IPS-11a (cell line): ENCODE measurements at regions not wholly inside any gene's neighbourhood (a gene's known extent, or its start where the extent isn't known, plus 50 kb on each side); places are given as distances from the start of the nearest gene placed in this dataset.
"Not testable (repeated sequence)": the region's sequence is repeated elsewhere in the genome, so short reads cannot be mapped to it uniquely, and the experiment has no call there.

ENCODE experiments used
- H3K4me3 ChIP-seq: one replicate; pipeline ENCODE4 v1.5.1; 2013; ENCODE audit warnings: low read depth, low read length, control low read depth

DNA sequence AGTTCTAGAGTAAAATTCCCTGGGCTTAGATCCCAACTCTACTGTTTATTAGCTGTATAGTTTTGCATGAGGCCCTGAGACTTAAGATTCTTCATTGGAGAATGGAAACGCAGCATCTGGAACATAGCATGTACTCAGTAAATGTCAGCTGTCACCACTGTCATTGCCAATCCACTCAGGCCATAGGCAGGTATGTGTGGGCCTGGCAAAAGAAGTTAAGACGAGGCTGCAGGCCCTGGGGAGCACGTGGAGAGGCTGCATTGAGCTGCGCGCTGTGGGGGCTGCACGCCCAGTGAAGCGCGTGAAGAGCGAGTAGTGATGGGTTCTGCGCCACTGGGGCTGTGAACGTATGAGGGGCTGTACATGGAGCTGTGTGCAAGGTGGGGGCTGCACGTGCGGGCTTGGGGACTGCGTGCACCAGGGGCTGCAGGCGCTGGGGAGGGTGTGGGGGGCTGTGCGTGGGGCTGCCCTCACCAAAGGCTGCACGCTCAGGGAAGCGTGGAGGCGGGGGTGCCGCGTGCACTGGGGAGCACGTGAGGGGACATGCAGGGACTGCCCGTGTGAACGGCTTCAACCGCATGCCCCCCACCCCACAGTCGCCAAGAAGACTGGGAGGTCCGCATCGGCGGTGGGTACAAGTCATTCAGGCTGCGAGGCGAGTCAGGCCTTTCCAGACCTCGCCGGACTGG, 85.5 kb downstream of the PRR15 start:
- no peak overlapping the region for H3K4me3 ChIP-seq

- H3K4me3 ChIP-seq, result no peak overlapping the region
Observed at GRCh38 chr7:29649876-29650275, 86.2 kb downstream of the PRR15 start.

DNA sequence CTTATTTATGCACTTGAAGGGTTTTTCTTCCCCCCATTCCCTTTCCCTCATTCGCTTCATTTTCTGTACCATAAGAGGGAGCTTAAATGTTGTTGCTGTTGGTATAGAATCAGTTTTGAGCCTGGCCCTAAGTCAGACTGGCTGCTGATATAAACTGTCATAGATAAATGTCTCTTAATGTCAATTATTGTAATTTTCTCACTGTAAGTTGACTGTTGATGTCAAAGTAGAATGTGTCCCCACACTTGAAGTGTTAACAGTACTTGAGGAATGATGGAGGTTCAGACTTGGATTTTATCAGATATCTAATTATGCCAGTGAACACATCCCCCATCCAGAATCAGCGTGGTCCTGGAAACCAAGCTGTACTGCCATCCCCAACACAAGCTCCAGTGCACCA, 87.8 kb downstream of the PRR15 start:
- no peak overlapping the region for H3K4me3 ChIP-seq

DNA sequence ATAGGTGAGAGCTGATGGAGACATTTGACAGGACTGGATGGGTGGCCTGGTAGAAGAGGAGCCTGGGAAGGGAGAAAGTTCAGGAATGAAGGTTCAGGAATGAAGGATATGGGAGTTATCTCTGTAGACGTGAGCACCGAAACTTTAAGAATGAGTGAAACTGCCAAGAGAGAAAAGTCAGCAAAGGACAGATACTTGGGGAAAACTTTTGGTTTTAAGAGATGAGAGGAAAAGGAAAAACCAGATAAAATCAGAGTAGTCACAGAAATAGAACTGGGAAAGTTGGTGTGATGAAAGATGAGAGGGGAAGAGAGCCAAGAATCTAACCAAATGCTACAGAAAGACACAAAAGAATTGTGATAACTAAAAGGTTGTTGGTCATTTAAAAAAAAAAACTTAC, 88.9 kb downstream of the PRR15 start:
- no peak overlapping the region for H3K4me3 ChIP-seq

- not testable (repeated sequence) for H3K4me3 ChIP-seq
Observed at GRCh38 chr7:29654340-29654739, 90.7 kb downstream of the PRR15 start.

DNA sequence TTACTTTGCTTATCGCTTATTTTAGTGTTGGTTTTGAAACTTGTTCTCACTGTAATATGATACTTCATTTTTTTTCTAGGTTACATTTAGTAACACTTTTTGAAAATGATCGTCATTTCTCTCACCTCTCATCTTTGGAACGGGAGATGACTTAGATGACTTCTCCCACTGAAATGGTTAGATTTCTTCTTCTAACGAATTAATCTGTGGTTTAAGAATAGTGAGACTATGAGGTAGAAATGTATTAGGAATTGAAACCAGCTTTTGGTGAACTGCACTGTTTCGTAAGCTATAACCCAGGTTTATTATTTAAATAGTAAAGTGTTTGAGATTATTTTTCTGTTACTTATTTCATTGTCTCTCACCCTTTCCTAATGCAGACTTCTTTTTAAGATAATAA, 93.7 kb downstream of the PRR15 start:
- H3K4me3 ChIP-seq, result no peak overlapping the region

GRCh38 chr7:29657856-29658255, 94.2 kb downstream of the PRR15 start:
- H3K4me3 ChIP-seq, result no peak overlapping the region

DNA sequence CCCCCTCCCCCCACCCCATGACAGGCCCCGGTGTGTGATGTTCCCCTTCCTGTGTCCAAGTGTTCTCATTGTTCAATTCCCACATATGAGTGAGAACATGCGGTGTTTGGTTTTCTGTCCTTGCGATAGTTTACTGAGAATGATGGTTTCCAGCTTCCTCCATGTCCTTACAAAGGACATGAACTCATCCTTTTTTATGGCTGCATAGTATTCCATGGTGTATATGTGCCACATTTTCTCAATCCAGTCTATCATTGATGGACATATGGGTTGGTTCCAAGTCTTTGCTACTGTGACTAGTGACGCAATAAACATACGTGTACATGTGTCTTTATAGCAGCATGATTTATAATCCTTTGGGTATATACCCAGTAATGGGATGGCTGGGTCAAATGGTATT, 95.6 kb downstream of the PRR15 start:
- not testable (repeated sequence) for H3K4me3 ChIP-seq

- H3K4me3 ChIP-seq, result not testable (repeated sequence)
Observed at GRCh38 chr7:29662899-29663298, 99.3 kb downstream of the PRR15 start.

GRCh38 chr7:29664999-29665398, 101.4 kb downstream of the PRR15 start:
- not testable (repeated sequence) for H3K4me3 ChIP-seq

GRCh38 chr7:29667096-29667669, 103.5 kb downstream of the PRR15 start:
- not testable (repeated sequence) for H3K4me3 ChIP-seq

DNA sequence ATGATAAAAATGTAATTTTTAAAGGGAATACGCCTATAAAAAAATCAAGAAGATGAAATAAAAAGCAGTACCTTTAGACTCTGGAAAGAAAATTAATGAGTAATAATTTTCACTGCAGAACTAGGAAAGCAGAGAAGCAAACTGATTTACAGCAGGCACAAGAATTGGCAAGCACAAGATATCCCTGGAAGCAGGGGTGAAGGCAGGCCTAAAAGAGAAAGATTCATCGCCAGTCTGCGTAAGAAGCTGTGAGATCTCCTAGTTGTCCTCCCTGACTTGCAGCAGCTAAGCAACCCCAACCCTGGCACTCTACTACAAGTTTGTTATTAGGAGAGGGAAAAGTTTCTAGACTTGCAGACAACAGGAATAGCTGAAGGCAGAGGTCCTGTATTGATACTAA, 107.7 kb downstream of the PRR15 start:
- not testable (repeated sequence) for H3K4me3 ChIP-seq

GRCh38 chr7:29673635-29674034, 110.0 kb downstream of the PRR15 start:
- not testable (repeated sequence) for H3K4me3 ChIP-seq

DNA sequence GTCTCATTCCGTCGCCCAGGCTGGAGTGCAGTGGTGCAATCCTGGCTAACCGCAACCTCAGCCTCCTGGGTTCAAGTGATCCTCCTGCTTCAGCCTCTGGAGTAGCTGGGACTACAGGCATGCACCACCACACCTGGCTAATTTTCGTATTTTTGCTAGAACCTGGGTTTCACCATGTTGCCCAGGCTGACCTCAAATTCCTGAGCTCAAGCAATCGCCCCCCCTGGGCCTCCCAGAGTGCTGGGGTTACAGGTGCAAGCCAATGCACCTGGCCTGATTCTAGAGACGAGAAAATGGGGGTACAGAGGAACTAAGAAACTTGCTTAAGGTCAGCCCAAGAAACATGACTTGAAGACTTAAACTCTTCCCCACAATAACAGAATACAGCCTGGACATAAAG, 111.0 kb downstream of the PRR15 start:
- not testable (repeated sequence) for H3K4me3 ChIP-seq

GRCh38 chr7:29677254-29677653, 113.6 kb downstream of the PRR15 start:
- not testable (repeated sequence) for H3K4me3 ChIP-seq

GRCh38 chr7:29679963-29680362, 116.3 kb downstream of the PRR15 start:
- H3K4me3 ChIP-seq, result not testable (repeated sequence)

DNA sequence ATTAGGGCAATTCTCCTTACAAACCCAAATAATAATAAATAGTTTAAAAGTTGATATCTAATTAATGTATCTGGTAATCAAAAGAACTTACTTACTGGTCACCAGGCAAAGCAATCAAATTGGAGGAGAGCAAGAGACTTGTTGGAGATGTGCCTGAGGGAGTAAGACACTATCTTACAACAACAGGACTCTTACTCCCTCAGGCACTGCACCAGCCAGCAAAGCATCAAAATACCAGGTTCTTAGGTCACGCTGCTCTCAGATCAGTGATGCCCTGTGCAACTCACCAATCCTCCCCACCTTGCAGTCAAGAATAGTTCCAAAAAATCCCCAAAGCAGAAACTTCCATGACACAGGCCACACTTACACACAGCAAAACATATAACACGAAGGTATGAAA, 117.0 kb downstream of the PRR15 start:
- H3K4me3 ChIP-seq, result not testable (repeated sequence)

- peak overlapping the region; percentile 57 for H3K4me3 ChIP-seq
Observed at GRCh38 chr7:29684151-29684786, 120.6 kb downstream of the PRR15 start.

DNA sequence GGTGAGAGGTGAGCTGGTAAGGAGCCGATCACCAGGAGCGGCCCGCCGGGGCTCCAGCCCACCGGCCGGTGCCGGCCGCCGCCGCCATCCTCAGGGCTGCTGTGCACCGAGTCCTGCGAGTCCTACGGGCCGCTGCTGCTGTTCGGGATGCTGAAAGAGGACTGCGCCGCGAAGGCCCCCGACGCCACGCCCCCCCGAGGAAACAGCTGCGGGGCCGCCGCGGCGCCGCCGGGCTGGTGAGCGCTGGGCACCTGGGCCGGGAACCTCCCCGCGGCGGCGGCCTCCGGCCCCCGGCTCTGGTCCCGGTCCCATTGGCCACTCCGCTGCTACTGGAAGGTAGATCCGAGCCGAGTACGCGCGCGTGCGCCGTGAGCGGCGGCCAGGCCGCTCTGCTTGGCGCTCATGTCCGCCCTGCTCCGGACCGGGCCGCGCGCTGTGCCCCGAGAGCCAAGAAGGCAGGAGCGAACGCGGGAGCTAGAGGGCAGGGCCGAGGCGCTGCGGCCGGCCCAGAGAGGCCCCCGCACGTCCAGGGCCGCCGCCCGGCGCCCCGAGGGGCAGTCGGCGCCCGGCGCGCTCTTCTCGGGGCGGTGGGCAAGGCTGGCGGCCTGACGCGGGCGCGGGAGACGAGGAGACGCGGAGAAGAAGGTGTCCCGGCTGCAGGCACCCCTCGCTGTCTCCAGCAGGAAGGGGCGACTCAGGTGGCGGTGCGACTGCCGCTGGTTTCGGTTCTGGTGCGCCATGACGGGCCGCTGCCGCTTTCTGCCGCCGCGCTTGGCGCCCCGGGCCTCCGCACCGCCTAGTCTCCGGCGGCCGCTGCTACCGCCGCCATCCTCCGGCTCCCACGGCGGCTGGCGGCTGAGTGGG, 121.3 kb upstream of the WIPF3 start:
- peak overlapping the region; percentile 57 for H3K4me3 ChIP-seq

DNA sequence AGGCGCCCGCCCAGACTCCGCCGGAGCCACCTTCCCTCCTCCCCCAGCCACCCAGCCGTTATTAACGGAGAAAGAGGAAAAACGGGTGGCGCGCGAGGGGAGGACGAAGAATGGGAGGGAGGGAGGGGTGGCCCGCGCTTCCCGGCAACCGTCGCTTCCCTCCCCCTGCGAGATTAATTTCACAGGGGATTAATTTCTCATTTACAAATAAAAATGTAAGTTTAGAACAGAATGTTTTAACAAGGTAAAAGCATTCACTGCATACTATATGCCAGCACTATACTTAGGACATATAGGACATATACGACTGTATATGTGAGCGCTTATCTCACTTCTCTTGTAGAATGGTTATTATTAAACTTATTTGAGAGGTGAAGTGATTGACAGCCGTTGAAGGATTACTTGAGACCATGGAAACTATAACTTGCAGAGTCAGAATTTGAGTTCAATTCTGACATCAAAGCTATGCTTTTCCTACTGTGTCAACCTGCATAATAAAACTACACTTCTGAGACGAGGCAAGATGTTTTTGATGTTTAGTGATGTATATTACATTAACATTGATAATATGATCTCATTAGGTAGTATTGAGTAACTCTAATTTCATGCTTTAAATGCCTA, 120.5 kb upstream of the WIPF3 start:
- peak overlapping the region; percentile 57 for H3K4me3 ChIP-seq

DNA sequence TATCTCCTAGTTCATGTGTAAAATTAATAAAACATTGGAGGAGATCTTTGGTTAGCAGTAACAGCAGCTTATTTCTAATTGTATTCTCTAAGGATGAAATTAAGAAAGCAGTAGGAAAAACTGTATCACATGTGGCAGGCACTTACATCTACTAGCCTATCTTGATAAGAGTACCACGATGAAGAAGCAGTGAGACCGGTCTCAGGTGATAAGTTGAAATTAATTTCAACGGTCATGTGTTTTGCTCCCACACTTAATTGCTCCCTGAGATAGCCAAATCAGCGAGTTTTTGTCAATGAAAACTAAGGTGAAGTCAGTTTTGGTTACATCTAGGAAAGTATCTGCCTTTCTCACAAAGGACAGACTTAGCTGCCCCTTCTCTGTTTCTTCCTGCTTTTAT, 115.8 kb upstream of the WIPF3 start:
- not testable (repeated sequence) for H3K4me3 ChIP-seq
